ENCODE measurements at regions not wholly inside any gene's neighbourhood (a gene's known extent, or its start where the extent isn't known, plus 50 kb on each side); places are given as distances from the start of the nearest gene placed in this dataset.
"Not testable (repeated sequence)": the region's sequence is repeated elsewhere in the genome, so short reads cannot be mapped to it uniquely, and the experiment has no call there.

DNA sequence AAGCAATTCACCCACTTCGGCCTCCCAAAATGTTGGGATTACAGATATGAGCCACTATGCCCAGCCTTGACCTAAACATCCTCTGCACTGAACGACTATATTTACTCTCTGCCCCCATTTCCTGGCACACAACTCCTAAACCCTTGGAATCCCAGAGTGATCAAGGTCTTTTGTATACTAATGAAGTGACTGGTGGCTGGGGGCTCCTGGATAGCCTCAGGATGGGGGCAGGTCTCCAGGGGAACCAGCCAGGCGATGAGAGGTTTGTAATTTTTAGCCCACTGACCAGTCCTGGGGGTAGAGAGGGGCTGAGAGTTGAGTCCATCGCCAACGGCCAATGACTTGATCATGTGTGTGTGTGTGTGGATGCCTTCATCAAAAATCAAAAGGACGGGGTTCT, 71.1 kb downstream of the FAM50B start:
- no peak for DNase-seq (ENCODE audit: low read depth in 2 of 2)

- no peak for DNase-seq (ENCODE audit: low read depth in 2 of 2)
Measured at GRCh38 chr6:3921663-3922062, 72.5 kb downstream of the FAM50B start.

- DNase-seq (ENCODE audit: low read depth in 2 of 2), result not testable (repeated sequence)
Measured at GRCh38 chr6:3922619-3923018, 73.4 kb downstream of the FAM50B start.

DNA sequence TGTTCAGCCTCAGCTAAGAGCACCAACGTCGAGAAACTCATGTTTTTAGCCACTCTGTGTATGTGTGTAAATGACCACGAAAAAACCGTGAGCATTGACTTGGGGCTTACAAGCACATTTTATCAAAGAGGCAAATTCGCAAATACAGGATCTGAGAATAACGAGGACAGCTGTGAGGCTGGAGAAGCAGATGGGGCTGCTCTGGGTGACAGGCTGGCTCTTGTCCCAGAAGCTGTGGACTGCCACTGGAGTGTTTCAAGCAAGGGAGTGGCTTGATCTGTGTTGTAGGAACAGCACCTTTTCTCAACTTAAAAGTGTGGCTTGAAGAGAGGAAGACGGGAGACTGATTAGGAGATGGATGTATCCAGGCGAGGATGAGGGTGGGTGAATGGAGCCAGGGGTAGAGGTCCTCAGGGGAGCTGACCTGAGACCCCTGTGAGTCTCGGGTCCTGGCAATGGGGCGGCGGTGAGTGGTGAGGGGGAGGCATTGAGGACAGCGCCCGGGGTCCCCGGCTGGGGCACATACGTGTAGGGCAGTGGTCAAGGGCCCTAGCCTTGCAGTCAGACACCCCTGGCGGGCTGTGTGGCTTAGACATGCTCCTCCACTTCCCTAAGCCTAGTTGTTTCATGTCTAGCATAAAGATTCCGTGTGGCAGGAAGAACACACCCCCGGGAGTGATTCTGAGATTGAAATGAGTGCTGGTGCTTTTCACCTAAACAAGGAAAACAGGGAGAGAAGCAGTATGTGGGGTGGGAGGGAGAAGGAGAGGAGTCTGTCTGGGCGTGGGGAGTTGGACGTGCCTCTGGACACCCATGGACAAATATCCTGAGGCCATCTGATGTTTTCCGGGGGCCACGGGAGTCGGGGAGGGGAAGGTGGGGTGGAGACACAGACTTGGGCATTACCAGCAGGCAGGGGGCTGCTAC, 76.3 kb downstream of the FAM50B start:
- DNase-seq (ENCODE audit: low read depth in 2 of 2), result not testable (repeated sequence)

- DNase-seq (ENCODE audit: low read depth in 2 of 2), result no peak
Measured at GRCh38 chr6:3926150-3926482, 76.9 kb downstream of the FAM50B start.

DNA sequence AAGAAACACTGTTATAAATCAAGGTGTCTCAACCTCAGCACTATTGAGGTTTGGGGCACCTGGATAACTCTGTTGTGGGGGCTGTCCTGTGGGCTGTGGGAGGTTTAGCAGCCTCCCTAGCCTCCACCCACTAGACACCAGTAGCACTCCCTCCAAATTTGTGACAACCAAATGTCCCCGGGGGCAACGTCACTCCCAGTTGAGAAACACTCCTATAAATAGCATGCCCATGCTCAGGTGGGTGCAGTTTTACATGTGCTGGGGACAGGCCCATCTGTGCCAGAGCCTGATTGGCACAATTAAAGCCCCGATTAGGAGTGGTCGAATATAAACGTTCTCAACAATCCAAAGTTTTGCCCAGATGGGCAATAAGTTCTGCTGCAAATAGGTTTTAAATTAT, 78.9 kb downstream of the FAM50B start:
- DNase-seq (ENCODE audit: low read depth in 2 of 2), result no peak

DNA sequence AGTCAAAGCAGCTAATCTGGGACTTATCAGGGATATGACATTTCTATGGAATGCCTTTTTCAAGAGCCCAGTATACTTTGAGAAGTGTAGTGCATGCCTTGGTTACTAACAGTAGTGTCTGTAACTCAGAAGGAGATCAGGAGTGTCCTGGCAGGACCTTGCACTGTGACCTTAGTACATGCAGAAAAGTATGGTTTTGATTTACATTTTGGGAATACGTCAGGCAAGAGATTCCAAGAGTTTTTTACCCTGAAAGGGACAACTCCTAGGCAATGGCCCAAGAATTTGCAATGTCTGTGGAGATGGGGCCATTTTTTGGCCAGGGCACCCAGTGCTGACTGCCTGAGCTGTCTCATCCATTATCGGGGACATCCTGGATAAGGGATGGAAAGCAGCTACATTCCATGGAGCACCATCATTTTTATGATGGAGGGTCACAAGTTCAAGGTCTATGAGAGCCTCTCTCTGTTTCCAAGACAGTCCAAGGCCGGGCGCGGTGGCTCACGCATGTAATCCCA, 80.2 kb downstream of the FAM50B start:
- DNase-seq (ENCODE audit: low read depth in 2 of 2), result no peak

- no peak for DNase-seq (ENCODE audit: low read depth in 2 of 2)
Measured at GRCh38 chr6:3937438-3937837, 88.3 kb downstream of the FAM50B start.

GRCh38 chr6:3938715-3939367, 89.7 kb downstream of the FAM50B start:
- DNase-seq (ENCODE audit: low read depth in 2 of 2), result no peak

GRCh38 chr6:3939368-3939958, 90.3 kb downstream of the FAM50B start:
- no peak for DNase-seq (ENCODE audit: low read depth in 2 of 2)

GRCh38 chr6:3939964-3940363, 90.8 kb downstream of the FAM50B start:
- no peak for DNase-seq (ENCODE audit: low read depth in 2 of 2)

DNA sequence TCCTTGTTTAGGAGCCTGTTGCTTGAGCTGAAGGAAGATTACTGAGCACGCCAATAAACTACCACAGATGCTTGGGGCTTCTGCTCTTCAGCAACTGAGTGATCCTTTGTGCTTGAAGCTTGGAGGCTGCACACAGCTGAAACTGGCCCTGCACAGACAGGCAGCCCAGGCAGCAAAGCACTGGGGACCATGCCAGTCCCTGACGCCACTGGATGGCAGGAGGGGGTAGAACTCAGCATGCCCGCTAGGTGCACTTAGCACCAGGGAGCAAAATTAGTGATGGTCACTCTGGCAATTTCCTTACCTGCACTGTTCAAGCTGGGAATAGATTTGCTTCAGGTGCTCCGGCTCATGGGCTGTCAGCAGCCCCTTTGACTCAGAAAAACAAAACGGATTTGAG, 91.5 kb downstream of the FAM50B start:
- no peak for DNase-seq (ENCODE audit: low read depth in 2 of 2)

DNA sequence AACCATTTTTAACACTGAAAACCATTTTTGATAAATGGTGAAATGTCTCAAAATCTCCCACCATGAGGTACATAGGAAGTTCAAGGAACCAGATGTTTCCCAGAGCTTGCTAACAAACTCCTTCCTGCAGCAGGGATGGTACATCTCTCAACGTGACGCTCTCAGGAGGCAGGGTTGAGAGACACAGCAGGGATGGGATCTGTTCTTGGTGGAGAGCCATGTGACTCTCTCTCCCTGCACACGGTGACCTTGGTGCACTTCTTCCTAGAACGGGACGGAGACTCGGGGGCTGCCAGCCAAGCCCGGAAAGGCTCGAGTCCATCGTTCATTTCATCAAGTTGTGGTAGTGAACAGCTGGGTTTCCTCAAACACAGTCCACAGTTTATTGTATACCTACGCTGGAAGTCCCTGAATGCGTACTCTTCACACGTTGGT, 94.2 kb downstream of the FAM50B start:
- DNase-seq (ENCODE audit: low read depth in 2 of 2), result no peak

DNA sequence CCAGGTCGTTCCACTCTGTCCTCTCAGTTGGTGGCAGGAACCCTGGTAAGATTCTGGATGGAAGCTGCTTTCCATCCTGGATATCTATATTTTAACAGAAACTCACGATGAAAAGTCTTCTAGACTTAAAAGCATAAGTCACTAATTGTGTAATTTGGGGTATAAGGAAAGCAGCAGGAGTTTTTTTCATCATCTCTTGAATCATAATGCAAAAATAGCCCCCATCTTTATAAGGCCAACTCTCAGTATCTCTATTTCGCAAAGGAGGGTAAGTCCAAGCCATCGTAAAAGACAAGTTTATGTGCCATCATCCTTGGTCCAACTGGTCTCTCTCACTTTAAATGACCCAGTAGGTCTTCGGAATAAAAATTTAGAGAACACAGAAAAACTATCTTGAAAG, 95.1 kb downstream of the FAM50B start:
- DNase-seq (ENCODE audit: low read depth in 2 of 2), result no peak

DNA sequence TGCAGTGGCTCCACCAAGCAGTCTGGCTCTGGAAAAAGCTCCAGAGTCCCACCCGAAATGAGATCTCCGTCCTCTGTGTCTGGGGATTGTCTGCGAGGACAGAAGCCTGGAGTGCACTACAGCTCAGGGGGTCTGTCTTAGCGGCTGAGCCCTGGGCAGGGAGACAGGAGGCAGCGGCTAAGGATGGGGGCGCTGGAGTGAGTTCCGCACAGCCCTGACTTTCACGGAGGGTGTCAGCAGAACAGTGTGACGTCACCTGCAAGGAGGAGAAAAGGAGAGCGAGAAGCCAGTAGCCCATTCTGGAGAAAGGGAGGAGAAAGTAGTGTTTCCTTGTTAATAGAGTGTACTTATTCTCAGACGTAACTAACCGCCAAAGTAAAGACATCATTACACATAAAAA, 97.6 kb downstream of the FAM50B start:
- DNase-seq (ENCODE audit: low read depth in 2 of 2), result no peak

DNA sequence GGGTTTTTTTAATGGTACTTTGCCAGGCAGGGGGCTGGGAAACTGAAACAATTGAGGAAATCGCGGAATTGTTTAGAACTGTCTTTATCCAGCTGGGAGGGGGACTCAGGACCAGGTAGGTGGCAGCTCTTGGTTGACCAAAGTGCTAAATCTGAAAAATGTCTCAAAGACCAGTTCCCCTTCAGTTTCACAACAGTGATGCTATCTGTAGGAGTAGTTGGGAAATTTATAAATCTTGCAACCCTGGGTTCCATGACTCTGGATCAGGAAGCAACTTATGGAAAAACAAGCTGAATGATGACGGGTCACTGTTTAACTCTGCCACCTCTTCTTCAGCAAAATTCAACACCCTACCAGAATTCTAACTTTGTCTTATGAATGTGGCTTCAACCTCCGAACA, 99.7 kb downstream of the FAM50B start:
- DNase-seq (ENCODE audit: low read depth in 2 of 2), result no peak

DNA sequence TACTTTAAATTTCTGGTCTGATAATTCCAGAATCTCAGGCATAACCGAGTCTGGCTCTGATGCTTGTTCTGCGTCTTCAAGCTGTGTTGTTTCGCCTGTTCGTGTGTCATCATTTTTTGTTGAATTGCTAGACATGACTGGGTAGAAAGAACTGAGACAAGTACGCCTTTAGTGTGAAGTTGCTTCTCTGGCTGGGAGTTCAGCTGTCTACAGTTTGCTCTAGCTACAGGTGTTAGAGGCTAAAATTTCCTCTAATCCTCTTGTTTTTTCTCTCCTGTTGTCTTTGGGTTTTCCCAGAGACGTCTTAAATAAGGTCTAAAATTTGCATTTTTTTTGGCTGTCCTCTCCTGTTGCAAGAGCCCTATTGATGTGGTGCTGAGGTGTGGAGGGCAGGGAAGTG, 100.3 kb downstream of the FAM50B start:
- DNase-seq (ENCODE audit: low read depth in 2 of 2), result no peak

DNA sequence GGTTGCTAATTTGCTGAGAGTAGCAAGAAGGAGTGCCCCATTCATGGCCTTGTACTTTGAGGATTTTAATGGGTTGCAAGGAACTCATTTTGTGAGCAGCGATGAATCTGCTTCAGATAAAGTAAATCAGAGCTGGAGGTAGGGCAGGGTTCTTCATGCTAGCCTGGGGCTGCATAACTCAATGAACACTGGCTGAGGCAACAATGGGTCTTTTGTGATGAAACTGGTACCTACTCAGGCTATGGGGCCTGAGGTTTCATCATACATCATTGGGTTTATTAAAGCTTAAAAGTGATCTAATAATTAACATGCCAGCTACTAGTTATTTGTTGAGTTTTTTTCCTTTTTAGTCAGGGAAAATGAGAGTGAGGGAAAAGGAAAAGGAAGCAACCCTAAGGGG, 106.9 kb downstream of the FAM50B start:
- DNase-seq (ENCODE audit: low read depth in 2 of 2), result no peak

GRCh38 chr6:3957321-3957720, 108.1 kb downstream of the FAM50B start:
- DNase-seq (ENCODE audit: low read depth in 2 of 2), result no peak

- no peak for DNase-seq (ENCODE audit: low read depth in 2 of 2)
Measured at GRCh38 chr6:3958255-3958654, 109.1 kb downstream of the FAM50B start.

DNA sequence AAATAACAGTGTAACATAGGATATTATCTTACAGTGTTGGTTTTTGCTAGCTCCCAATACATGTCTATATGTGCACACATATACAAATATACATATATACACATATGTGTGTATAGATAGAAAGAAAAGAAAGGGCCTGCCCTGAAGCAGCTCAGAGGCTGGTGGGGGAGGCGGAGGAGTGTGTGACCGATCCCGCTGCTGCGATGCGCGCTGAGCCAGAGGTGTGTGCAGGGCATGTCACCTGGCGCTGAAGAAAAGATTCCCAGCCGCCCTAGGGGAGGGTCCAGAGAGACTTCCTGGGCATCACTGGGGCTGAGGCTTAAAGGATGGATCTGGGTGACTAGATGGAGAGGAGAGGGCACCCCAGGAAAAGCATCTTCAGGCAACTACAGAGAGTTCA, 110.2 kb downstream of the FAM50B start:
- no peak for DNase-seq (ENCODE audit: low read depth in 2 of 2)

DNA sequence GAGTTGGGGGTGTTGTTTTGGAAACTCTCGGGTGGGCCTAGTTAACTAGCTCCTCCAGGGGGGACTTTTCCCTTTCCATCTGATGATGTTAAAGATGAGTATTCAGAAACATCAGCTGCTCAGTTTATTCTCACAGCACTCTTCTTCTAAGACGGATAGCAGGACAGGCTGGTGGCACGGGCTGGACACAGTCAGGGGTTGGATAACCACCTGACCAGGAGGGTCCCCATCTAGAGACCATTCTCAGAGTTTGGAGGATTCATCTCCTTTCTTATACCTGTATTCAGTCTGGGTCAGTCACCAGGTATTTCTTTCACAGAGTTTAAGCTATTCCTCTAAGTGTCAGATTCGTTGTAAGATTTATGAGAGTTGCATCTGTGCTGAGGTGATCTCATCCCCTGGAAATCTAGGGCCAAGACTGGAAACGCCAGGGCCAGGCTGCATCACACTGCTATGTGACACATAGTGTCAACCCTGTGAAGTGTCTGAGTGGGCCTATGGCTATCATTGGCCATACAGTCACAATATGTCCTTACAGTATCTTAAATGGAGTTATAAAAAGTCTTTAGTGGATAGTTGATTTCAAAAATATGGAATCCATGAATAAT, 111.7 kb downstream of the FAM50B start:
- DNase-seq (ENCODE audit: low read depth in 2 of 2), result no peak
